Loucy (cell line): ENCODE measurements at regions not wholly inside any gene's neighbourhood (a gene's known extent, or its start where the extent isn't known, plus 50 kb on each side); places are given as distances from the start of the nearest gene placed in this dataset.

ENCODE experiments used
- EZH2phosphoT487 ChIP-seq: fragments of 200-600 bp; IDR thresholded peaks from 2 replicates; pipeline ENCODE4 v1.6.1; 2018; ENCODE audit warnings: antibody characterized with exemption, mild to moderate bottlenecking, moderate library complexity, borderline replicate concordance
- TF ChIP-seq, protein P1 (sequence below): fragments of 200-600 bp; sonication (generic); conservative IDR thresholded peaks from 2 replicates; pipeline ENCODE4 v1.5.1; 2014; ENCODE audit warnings: mild to moderate bottlenecking, antibody characterized with exemption, low read length

- TF ChIP-seq, protein P1, sequence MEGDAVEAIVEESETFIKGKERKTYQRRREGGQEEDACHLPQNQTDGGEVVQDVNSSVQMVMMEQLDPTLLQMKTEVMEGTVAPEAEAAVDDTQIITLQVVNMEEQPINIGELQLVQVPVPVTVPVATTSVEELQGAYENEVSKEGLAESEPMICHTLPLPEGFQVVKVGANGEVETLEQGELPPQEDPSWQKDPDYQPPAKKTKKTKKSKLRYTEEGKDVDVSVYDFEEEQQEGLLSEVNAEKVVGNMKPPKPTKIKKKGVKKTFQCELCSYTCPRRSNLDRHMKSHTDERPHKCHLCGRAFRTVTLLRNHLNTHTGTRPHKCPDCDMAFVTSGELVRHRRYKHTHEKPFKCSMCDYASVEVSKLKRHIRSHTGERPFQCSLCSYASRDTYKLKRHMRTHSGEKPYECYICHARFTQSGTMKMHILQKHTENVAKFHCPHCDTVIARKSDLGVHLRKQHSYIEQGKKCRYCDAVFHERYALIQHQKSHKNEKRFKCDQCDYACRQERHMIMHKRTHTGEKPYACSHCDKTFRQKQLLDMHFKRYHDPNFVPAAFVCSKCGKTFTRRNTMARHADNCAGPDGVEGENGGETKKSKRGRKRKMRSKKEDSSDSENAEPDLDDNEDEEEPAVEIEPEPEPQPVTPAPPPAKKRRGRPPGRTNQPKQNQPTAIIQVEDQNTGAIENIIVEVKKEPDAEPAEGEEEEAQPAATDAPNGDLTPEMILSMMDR, result no peak
- TF ChIP-seq EZH2phosphoT487, result no peak
Observed at GRCh38 chr10:9926881-9927280, 1090.8 kb upstream of the CELF2 start.
